ENCODE measurements at regions not wholly inside any gene's neighbourhood (a gene's known extent, or its start where the extent isn't known, plus 50 kb on each side); places are given as distances from the start of the nearest gene placed in this dataset.

DNA sequence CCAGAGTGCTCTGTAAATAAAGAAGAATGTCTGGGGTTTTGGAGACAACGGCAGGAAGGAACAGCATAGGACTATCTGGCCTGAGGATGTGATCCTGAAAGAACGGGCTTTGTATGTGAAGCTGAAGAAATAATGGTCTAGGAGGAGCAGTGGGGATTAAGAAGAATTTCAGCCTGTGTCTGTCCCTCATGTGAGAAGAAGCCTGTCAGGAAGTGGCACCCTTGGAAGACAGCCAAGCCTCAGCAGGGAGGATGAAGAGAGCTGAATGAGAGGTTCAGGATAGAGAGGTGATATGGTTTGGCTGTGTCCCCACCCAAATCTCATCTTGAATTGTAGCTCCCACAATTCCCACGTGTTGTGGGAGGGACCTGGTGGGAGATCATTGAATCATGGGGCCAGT is 56.9 kb upstream of the TCL1A start:
- TF ChIP-seq L3MBTL2 (conservative IDR thresholded peaks at IDR 0.05), result no peak
- TF ChIP-seq TARDBP (IDR thresholded peaks at IDR 0.05), result no peak
- no peak for TF ChIP-seq ELF4 (IDR thresholded peaks at IDR 0.05)
- no peak for TF ChIP-seq ZNF384 (IDR thresholded peaks at IDR 0.05)
- no peak for TF ChIP-seq NFRKB (IDR thresholded peaks at IDR 0.05)
- TF ChIP-seq FOXM1 (IDR thresholded peaks at IDR 0.05; ENCODE audit: borderline replicate concordance), result no peak
- TF ChIP-seq LEF1 (IDR thresholded peaks at IDR 0.05; ENCODE audit: borderline replicate concordance), result no peak
- no peak for TF ChIP-seq HDGF (IDR thresholded peaks at IDR 0.05; ENCODE audit: borderline replicate concordance)
- no peak for TF ChIP-seq ARNT (IDR thresholded peaks at IDR 0.05)
